ENCODE measurements at regions not wholly inside any gene's neighbourhood (a gene's known extent, or its start where the extent isn't known, plus 50 kb on each side); places are given as distances from the start of the nearest gene placed in this dataset.

DNA sequence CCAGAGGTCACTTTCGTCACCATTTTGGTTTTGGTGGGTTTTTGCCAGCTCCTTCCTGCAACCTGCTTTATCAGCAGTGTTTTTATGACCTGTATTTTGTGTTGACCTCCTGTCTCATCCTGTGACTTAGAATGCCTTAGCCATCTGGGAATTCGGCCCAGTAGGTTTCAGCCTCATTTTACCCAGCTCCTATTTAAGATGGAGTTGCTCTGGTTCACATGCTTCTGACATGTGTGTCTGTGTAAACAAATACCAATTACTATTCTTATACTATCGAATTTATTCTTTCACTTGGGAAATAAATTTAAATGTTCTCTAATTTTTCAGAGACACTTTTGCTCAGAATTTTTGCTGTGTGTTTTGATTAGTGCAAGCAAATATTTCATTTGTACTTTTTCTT is 1370.3 kb upstream of the MIR17HG start:
- Histone ChIP-seq H3K4me1 (no peaks in the 10 kb centered on the region), H3K27me3 (no peaks in the 10 kb centered on the region), H3K9me3 (no peaks in the 10 kb centered on the region), H3K36me3 (no peaks in the 10 kb centered on the region), H3K27ac (no peak overlapping the region), H3K4me3 (no peak overlapping the region)
- intact Hi-C loops (cut with DNase I), result no loop called here
- 70 to 71% methylated on average over 3 of the region's 3 CpGs for WGBS, 2 donors
- no peak for DNase-seq
- TF ChIP-seq, protein P1, sequence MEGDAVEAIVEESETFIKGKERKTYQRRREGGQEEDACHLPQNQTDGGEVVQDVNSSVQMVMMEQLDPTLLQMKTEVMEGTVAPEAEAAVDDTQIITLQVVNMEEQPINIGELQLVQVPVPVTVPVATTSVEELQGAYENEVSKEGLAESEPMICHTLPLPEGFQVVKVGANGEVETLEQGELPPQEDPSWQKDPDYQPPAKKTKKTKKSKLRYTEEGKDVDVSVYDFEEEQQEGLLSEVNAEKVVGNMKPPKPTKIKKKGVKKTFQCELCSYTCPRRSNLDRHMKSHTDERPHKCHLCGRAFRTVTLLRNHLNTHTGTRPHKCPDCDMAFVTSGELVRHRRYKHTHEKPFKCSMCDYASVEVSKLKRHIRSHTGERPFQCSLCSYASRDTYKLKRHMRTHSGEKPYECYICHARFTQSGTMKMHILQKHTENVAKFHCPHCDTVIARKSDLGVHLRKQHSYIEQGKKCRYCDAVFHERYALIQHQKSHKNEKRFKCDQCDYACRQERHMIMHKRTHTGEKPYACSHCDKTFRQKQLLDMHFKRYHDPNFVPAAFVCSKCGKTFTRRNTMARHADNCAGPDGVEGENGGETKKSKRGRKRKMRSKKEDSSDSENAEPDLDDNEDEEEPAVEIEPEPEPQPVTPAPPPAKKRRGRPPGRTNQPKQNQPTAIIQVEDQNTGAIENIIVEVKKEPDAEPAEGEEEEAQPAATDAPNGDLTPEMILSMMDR (IDR thresholded peaks at IDR 0.05), result no peak

DNA sequence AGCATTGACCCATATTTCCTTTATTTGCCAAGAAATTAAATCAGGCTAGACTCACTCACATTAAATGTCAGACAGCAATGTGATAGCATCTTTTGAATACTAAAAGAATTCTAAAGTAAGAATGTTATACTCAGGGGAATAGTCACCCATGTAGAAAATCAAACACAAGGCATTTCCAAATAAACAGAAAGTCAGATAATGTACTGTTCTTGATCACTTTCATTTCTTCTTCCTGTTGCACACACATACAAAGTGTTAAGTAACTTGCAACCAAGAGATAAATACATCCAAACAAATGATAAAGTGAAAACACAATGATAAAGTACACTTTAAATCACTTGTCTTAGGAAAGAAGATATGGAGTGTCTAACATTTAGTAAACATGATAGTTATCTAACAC is 1366.6 kb upstream of the MIR17HG start:
- no peak overlapping the region for H3K4me3 ChIP-seq
- no peak for DNase-seq
- H3K4me1 ChIP-seq, result no peaks in the 10 kb centered on the region
- no peaks in the 10 kb centered on the region for H3K36me3 ChIP-seq
- no peaks in the 10 kb centered on the region for H3K9me3 ChIP-seq
- H3K27me3 ChIP-seq, result no peaks in the 10 kb centered on the region
- H3K27ac ChIP-seq, result no peak overlapping the region
- intact Hi-C loops (cut with DNase I), result no loop called here
- TF ChIP-seq, protein P1 (IDR thresholded peaks at IDR 0.05), result no peak
- TF ChIP-seq POLR2A (IDR thresholded peaks at IDR 0.05), result no peak

DNA sequence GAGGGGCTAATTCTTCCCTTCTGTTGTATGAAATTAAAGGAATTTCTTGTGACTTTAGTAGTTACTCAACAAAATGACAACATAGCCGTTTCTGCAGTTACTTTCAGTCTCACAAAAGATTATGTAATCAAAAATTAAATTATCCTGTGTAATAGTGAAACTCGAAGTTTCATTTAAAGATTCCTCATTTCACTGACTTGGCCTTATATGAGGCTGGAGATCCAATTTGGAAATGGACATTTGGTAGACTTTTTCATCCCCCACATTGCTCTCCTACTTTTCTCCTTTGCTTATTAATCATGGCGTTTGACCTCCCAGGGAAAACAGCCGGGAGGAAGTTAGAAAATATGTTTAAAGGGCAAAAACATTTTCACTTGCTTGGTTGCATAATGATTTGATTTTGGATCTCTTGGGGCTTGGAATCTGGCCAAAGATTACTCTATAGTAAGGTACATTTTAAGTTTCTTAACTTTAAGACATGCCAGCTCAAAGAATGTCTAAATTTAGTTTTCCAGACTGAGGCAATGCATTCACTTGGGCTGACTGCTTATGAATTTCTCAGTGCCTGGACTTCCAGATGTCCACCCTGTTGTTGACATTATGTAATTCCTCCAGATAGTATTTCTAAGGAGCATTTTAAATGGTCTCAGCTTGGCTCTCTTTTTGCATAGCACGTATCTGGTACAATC is 1364.9 kb upstream of the MIR17HG start:
- no peak for TF ChIP-seq POLR2A (IDR thresholded peaks at IDR 0.05)
- TF ChIP-seq, protein P1 (IDR thresholded peaks at IDR 0.05), result no peak
- DNase-seq, result no peak
- no peaks in the 10 kb centered on the region for H3K4me1 ChIP-seq
- no peaks in the 10 kb centered on the region for H3K9me3 ChIP-seq
- H3K36me3 ChIP-seq, result no peaks in the 10 kb centered on the region
- intact Hi-C loops (cut with DNase I), result no loop called here
- H3K27me3 ChIP-seq, result no peaks in the 10 kb centered on the region
- no peak overlapping the region for H3K4me3 ChIP-seq
- WGBS, 2 donors, result 22 to 27% methylated on average over 5 of the region's 5 CpGs
- H3K27ac ChIP-seq, result no peak overlapping the region

DNA sequence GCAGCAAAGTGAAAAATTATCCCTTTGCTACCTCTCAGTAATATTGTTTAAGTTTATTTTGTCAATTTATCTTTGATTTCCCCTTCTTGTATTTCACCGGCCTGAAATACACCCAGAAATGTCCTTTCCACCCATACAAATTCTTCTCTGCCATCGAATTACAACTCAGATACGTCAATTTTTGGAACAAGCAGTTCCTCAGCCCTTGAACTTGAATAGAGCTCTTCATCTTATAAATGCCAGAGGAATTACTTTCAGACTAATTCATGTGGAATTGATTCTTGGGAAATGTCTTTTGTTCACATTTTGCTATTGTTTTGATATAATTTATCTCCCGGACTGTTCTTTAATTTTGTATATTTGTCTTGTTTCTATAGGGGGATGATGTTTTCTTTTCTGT is 1359.3 kb upstream of the MIR17HG start:
- no peak overlapping the region for H3K4me3 ChIP-seq
- intact Hi-C loops (cut with DNase I), result no loop called here

DNA sequence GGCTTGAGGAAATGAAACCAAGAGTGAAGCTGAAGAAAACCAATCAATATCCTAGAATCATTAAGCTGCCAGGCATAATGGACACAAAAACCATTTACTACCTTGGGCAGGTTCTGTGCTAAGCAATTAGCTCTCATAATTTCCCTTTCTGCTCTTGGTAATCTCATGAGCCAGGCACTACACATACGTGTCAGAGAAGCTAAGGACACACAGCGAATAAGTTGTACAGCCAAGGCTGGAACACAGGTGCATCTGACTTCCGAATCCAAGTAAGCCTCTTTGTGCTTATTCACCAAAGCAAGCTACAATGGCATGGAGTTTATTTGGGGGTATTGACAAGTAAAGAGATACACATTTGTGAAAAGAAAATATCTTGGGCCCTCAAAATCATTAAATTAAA is 1343.9 kb upstream of the MIR17HG start:
- intact Hi-C loops (cut with DNase I), result no loop called here
- Histone ChIP-seq H3K36me3 (no peaks in the 10 kb centered on the region), H3K9me3 (peaks cover 0 to 4% (median 0%) of the 10 kb centered on the region in 3 donors), H3K4me3 (no peak overlapping the region), H3K27me3 (no peaks in the 10 kb centered on the region), H3K4me1 (no peaks in the 10 kb centered on the region), H3K27ac (no peak overlapping the region)
- TF ChIP-seq, protein P1 (IDR thresholded peaks at IDR 0.05), result no peak
- TF ChIP-seq POLR2A (IDR thresholded peaks at IDR 0.05), result no peak
- WGBS, 2 donors, result 75 to 92% methylated on average over 3 of the region's 3 CpGs
- DNase-seq, result no peak

More for the DNA sequence above, 1359.3 kb upstream of the MIR17HG start:
- Histone ChIP-seq H3K4me1 (no peaks in the 10 kb centered on the region), H3K9me3 (no peaks in the 10 kb centered on the region), H3K27me3 (no peaks in the 10 kb centered on the region), H3K27ac (no peak overlapping the region), H3K36me3 (no peaks in the 10 kb centered on the region)
- no peak for DNase-seq
- no peak for TF ChIP-seq POLR2A (IDR thresholded peaks at IDR 0.05)
- TF ChIP-seq, protein P1 (IDR thresholded peaks at IDR 0.05), result no peak
- 21 to 27% methylated on average over 4 of the region's 4 CpGs for WGBS, 2 donors

All from esophagus squamous epithelium (tissue), 5 donors.